SU-DHL-6 (cell line): ENCODE measurements at regions not wholly inside any gene's neighbourhood (a gene's known extent, or its start where the extent isn't known, plus 50 kb on each side); places are given as distances from the start of the nearest gene placed in this dataset.

ENCODE experiments used
- CTCF ChIP-seq: fragments of 200-600 bp; sonication (generic); IDR thresholded peaks from one replicate; pipeline ENCODE4 v1.5.1; 2017; ENCODE audit warnings: antibody characterized with exemption, mild to moderate bottlenecking, low read length, moderate library complexity; ENCODE audit not compliant: insufficient read depth, poor library complexity, severe bottlenecking
- EZH2phosphoT487 ChIP-seq: fragments of 200-600 bp; sonication (generic), shearing (Covaris generic); conservative IDR thresholded peaks from 2 replicates; pipeline ENCODE4 v1.6.1; 2018; ENCODE audit warnings: mild to moderate bottlenecking, antibody characterized with exemption, low read length, moderate library complexity, mixed read lengths

- no peak for TF ChIP-seq CTCF
- TF ChIP-seq EZH2phosphoT487: no peak
These were observed 106.6 kb upstream of the ABI3BP start for GRCh38 chr3:101099791-101100190.
